Ovary (tissue), 7 donors: ENCODE measurements at regions not wholly inside any gene's neighbourhood (a gene's known extent, or its start where the extent isn't known, plus 50 kb on each side); places are given as distances from the start of the nearest gene placed in this dataset.

Experiments used
- DNase-seq, 5 donors: peaks; one replicate each; pipeline ENCODE4 v3.0.0-alpha.2; 2019 to 2020
- H3K27ac ChIP-seq, 2 donors: fragments of 200-600 bp; one replicate each; pipeline versions ENCODE4 v1.5.1 to v1.8.0; 2019 to 2022
- H3K27me3 ChIP-seq: fragments of 200-600 bp; one replicate; pipeline ENCODE4 v1.8.0; 2022
- H3K36me3 ChIP-seq: fragments of 200-600 bp; sonication (generic); one replicate; pipeline ENCODE4 v1.5.1; 2019
- H3K4me1 ChIP-seq: one replicate; pipeline ENCODE4 v1.8.1; 2013; ENCODE audit warnings: mild to moderate bottlenecking, moderate library complexity; ENCODE audit not compliant: insufficient read depth
- H3K4me3 ChIP-seq: fragments of 200-600 bp; sonication (generic); one replicate; pipeline ENCODE4 v1.5.1; 2017
- H3K9me3 ChIP-seq, 2 donors: fragments of 200-600 bp in 1 of 2; sonication (generic) in 1 of 2; one replicate each; pipeline versions ENCODE4 v1.5.1 to v1.8.1; 2013 to 2019; ENCODE audit warnings: mild to moderate bottlenecking in 1 of 2, moderate library complexity in 1 of 2
- EP300 ChIP-seq: sonication (generic); formaldehyde crosslinking; IDR thresholded peaks from one replicate; pipeline ENCODE4 v1.6.1; 2017; ENCODE audit warnings: antibody characterized with exemption
- POLR2A ChIP-seq: fragments of 450-650 bp; IDR thresholded peaks from one replicate; pipeline ENCODE4 v1.6.1; 2017; ENCODE audit warnings: antibody characterized with exemption, mild to moderate bottlenecking, moderate library complexity
- WGBS, 3 donors: extraction: QIAGEN DNeasy Blood & Tissue Kit in 1 of 3; methylation state at CpG; one replicate each; pipeline versions ENCODE4 v1.1.5 to v1.1.7; 2013 to 2017; 5-methylcytosine and 5-hydroxymethylcytosine counted together
- intact Hi-C, 4 donors: fragments of 100-400 bp; cut with DNase I; formaldehyde crosslinking; loops; one replicate each; pipeline versions ENCODE4 v1.11.0 to v1.15.1; 2022 to 2023
- TF ChIP-seq, protein P1 (sequence below), 3 donors: fragments of 450-650 bp in 2 of 3; fragments of 200-600 bp in 1 of 3; IDR thresholded peaks; one replicate each; pipeline versions ENCODE4 v1.5.1 to v1.8.0; 2016 to 2022; ENCODE audit warnings: antibody characterized with exemption in 3 of 3, mild to moderate bottlenecking in 1 of 3
- donor health status: DM: no; HTN: no; CAD: no; lungs with moderate emphysema.
- donor health status: DM: no; HTN: no; CAD: no.
- donor health status: Bipolar disorder and iron deficiency.
- donor health status: DM: no; HTN: no; CAD: no.
- donor health status: DM: yes; HTN: yes; CAD: no.

DNA sequence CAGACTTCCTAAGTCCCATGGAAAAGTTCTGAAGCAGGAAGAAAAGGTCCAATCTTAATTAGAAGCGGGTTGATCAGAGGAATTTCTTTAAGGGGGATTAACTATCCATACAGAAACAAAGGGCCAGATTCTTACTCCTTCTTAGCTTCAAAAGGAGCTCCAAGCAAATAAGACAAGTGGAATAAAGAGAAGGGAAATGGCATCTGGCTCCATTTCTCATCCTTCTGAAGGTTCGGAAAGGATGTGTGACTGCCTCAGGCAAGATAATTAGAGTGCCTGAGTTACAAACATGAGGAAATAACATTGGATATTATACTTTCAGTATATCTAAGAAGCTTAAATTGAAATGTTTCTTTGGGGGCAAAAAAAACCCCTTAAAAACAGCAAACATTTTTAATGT, 88.1 kb upstream of the ADAMTS19 start:
- no peak for TF ChIP-seq EP300
- TF ChIP-seq, protein P1, sequence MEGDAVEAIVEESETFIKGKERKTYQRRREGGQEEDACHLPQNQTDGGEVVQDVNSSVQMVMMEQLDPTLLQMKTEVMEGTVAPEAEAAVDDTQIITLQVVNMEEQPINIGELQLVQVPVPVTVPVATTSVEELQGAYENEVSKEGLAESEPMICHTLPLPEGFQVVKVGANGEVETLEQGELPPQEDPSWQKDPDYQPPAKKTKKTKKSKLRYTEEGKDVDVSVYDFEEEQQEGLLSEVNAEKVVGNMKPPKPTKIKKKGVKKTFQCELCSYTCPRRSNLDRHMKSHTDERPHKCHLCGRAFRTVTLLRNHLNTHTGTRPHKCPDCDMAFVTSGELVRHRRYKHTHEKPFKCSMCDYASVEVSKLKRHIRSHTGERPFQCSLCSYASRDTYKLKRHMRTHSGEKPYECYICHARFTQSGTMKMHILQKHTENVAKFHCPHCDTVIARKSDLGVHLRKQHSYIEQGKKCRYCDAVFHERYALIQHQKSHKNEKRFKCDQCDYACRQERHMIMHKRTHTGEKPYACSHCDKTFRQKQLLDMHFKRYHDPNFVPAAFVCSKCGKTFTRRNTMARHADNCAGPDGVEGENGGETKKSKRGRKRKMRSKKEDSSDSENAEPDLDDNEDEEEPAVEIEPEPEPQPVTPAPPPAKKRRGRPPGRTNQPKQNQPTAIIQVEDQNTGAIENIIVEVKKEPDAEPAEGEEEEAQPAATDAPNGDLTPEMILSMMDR (IDR thresholded peaks at IDR 0.05) = no peak
- no peak for TF ChIP-seq POLR2A
- Histone ChIP-seq H3K4me3 (no peak overlapping the region), H3K27ac (no peak overlapping the region), H3K27me3 (no peaks in the 10 kb centered on the region), H3K9me3 (no peaks in the 10 kb centered on the region), H3K4me1 (no peaks in the 10 kb centered on the region), H3K36me3 (no peaks in the 10 kb centered on the region)
- WGBS, 3 donors = 59 to 66% (median 65%) methylated on average over 2 of the region's 2 CpGs
- intact Hi-C loops = no loop called here
- no peak for DNase-seq

DNA sequence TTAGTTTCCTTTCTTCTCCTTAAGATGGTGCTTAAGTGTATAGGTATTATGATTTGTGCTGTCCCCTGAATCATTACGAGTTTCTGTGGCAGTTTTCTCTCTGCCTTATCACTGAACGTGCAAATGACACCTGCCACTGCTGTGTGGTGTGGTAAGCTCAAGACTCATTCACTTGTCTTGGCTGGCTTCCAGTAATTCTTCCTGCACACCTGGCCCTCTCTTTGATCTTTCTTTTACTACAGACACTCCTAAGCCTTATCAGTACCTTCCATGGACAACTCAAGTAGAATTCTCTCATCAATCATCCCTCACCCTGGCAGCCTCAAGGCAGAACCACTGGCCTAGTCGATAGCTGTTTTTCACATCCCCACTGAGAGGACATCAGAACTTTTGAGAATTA, 82.6 kb upstream of the ADAMTS19 start:
- intact Hi-C loops = no loop called here
- WGBS, 3 donors = 33 to 50% (median 38%) methylated on average over 3 of the region's 3 CpGs
- no peak overlapping the region for H3K4me3 ChIP-seq
- TF ChIP-seq POLR2A = no peak
- TF ChIP-seq, protein P1 (IDR thresholded peaks at IDR 0.05) = no peak
- no peak for TF ChIP-seq EP300
- H3K9me3 ChIP-seq = no peaks in the 10 kb centered on the region
- no peaks in the 10 kb centered on the region for H3K27me3 ChIP-seq
- H3K27ac ChIP-seq = no peak overlapping the region
- DNase-seq = no peak
- no peaks in the 10 kb centered on the region for H3K4me1 ChIP-seq
- H3K36me3 ChIP-seq = no peaks in the 10 kb centered on the region

GRCh38 chr5:129378961-129379360, 81.1 kb upstream of the ADAMTS19 start:
- no peaks in the 10 kb centered on the region for H3K27me3 ChIP-seq
- no peaks in the 10 kb centered on the region for H3K36me3 ChIP-seq
- intact Hi-C loops = no loop called here
- H3K27ac ChIP-seq = no peak overlapping the region
- TF ChIP-seq POLR2A (no peak), EP300 (no peak)
- TF ChIP-seq, protein P1 (IDR thresholded peaks at IDR 0.05) = no peak
- WGBS, 3 donors = 89 to 94% (median 90%) methylated on average over 2 of the region's 2 CpGs
- no peaks in the 10 kb centered on the region for H3K9me3 ChIP-seq
- H3K4me1 ChIP-seq = no peaks in the 10 kb centered on the region
- DNase-seq = no peak
- H3K4me3 ChIP-seq = no peak overlapping the region

DNA sequence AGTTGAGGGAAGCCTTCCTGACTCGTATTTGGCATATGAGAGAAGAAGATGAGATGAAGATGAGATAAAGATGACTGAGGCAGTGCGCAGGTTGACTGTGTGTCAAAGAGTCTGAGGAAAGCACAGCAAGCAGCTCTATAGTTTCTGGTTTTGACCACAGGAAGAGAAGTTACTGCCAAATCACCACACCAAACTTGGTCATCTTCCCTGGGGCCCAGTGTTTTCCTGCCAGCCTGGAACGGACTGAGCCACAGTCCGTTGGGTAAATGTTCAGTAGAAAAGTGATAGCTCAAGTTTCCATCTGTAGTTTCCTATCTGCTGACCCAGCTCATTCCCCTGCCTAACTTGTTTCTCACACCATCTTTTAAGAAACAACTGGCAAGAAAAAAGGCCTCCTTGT, 80.7 kb upstream of the ADAMTS19 start:
- intact Hi-C loops = no loop called here
- WGBS, 3 donors = 63 to 73% (median 67%) methylated on average over 4 of the region's 4 CpGs
- Histone ChIP-seq H3K4me1 (no peaks in the 10 kb centered on the region), H3K9me3 (no peaks in the 10 kb centered on the region), H3K27ac (no peak overlapping the region), H3K36me3 (no peaks in the 10 kb centered on the region), H3K27me3 (no peaks in the 10 kb centered on the region), H3K4me3 (no peak overlapping the region)
- DNase-seq = no peak
- TF ChIP-seq, protein P1 (IDR thresholded peaks at IDR 0.05) = no peak
- TF ChIP-seq EP300 = no peak
- TF ChIP-seq POLR2A = no peak
